Heart left ventricle (tissue), 13 donors: ENCODE measurements at regions not wholly inside any gene's neighbourhood (a gene's known extent, or its start where the extent isn't known, plus 50 kb on each side); places are given as distances from the start of the nearest gene placed in this dataset.

Experiments
- CTCF ChIP-seq, 12 donors: fragments of 200-600 bp; sonication (generic) in 4 of 12; IDR thresholded peaks; one replicate each; pipeline versions ENCODE4 v1.5.0 to v1.8.0; 2018 to 2022; ENCODE audit warnings: antibody characterized with exemption in 12 of 12, mild to moderate bottlenecking in 5 of 12
- POLR2A ChIP-seq, 2 donors: fragments of 450-650 bp; IDR thresholded peaks; one replicate each; pipeline ENCODE4 v1.6.1; 2017; ENCODE audit warnings: antibody characterized with exemption in 2 of 2, mild to moderate bottlenecking in 2 of 2, moderate library complexity in 2 of 2
- donor health status: ischemic (EF 13 %, LVEDD 7.1; RV severe dilation, severe dysfunction).
- donor health status: DM: no; HTN: yes; CAD: no.
- donor health status: DM: no; HTN: no; CAD: no.
- donor health status: ischemic (EF 25% LVEDD 6.9; RV normal size, moderate dysfunction).
- donor health status: ischemic (EF 25% LVEDD 5.7; RV mildly dilated, moderate dysfunction).
- donor health status: ischemic (EF 35%, LVEDD 5.7; RV mildly dilated, moderate dysfunction).
- donor health status: nonischemic (EF 11% LVEDD 7.7; RV severe dilation, severe dysfunction).
- donor health status: DM: yes; HTN: yes; CAD: no.
- donor health status: PGD.
- donor health status: ischemic (EF 29% LVEDD 5.4; RV normal size, mild dysfunction).
- donor health status: nonischemic (EF 23%, LVEDD 6.1; RV moderate dilation, normal function).

DNA sequence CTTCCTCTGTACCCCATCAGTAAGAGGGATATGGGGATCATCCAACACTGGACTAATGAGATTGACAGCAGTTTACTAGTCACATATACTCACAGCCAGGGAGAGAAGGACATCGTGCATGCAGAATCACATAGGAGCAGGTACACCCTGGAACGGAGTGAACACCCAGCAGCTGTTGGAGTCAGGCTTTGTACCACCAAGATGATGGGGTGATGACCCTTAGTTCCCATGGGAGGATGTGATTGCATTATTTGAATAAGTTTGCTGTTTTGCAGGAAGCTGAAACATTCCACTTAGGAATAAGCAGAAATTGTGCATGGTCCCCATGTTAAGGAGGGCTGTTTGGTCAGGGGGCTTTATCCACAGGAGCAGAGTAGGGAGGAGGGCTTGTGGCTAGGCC lies 482.7 kb upstream of the PDZRN3 start:
- TF ChIP-seq CTCF (IDR thresholded peaks at IDR 0.05) = no peak
- TF ChIP-seq POLR2A (IDR thresholded peaks at IDR 0.05) = no peak
